HG03460 (cell line): ENCODE measurements at regions not wholly inside any gene's neighbourhood (a gene's known extent, or its start where the extent isn't known, plus 50 kb on each side); places are given as distances from the start of the nearest gene placed in this dataset.
"Not testable (repeated sequence)": the region's sequence is repeated elsewhere in the genome, so short reads cannot be mapped to it uniquely, and the experiment has no call there.

Experiments
- ATAC-seq: cut with Tn5 transposase; IDR thresholded peaks from one replicate; pipeline ENCODE4 v1.9.1; 2021; ENCODE audit not compliant: unreplicated experiment

GRCh38 chr15:20309966-20310365 is 231.6 kb downstream of the GOLGA6L6 start:
- not testable (repeated sequence) for ATAC-seq

GRCh38 chr15:20309395-20309794 is 232.2 kb downstream of the GOLGA6L6 start:
- ATAC-seq: not testable (repeated sequence)

GRCh38 chr15:20308027-20308690 is 233.4 kb downstream of the GOLGA6L6 start:
- not testable (repeated sequence) for ATAC-seq

GRCh38 chr15:20307137-20307536 is 234.5 kb downstream of the GOLGA6L6 start:
- ATAC-seq: not testable (repeated sequence)

GRCh38 chr15:20306497-20307106 is 235.0 kb downstream of the GOLGA6L6 start:
- ATAC-seq: not testable (repeated sequence)

GRCh38 chr15:20305912-20306311 is 235.7 kb downstream of the GOLGA6L6 start:
- not testable (repeated sequence) for ATAC-seq

GRCh38 chr15:20305015-20305465 is 236.6 kb downstream of the GOLGA6L6 start:
- not testable (repeated sequence) for ATAC-seq

GRCh38 chr15:20304282-20305014 is 237.2 kb downstream of the GOLGA6L6 start:
- ATAC-seq: not testable (repeated sequence)

- not testable (repeated sequence) for ATAC-seq
Measured at GRCh38 chr15:20303248-20304171, 238.1 kb downstream of the GOLGA6L6 start.

GRCh38 chr15:20302141-20303069 is 239.2 kb downstream of the GOLGA6L6 start:
- ATAC-seq: not testable (repeated sequence)

- ATAC-seq: not testable (repeated sequence)
Measured at GRCh38 chr15:20301471-20302081, 240.0 kb downstream of the GOLGA6L6 start.

GRCh38 chr15:20301041-20301390 is 240.6 kb downstream of the GOLGA6L6 start:
- not testable (repeated sequence) for ATAC-seq

GRCh38 chr15:20300351-20301040 is 241.1 kb downstream of the GOLGA6L6 start:
- not testable (repeated sequence) for ATAC-seq

GRCh38 chr15:20297603-20298123 is 243.9 kb downstream of the GOLGA6L6 start:
- not testable (repeated sequence) for ATAC-seq

- ATAC-seq: not testable (repeated sequence)
Measured at GRCh38 chr15:20296261-20296660, 245.3 kb downstream of the GOLGA6L6 start.

GRCh38 chr15:20295238-20295811 is 246.3 kb downstream of the GOLGA6L6 start:
- no peak for ATAC-seq

- no peak for ATAC-seq
Measured at GRCh38 chr15:20294651-20295237, 246.9 kb downstream of the GOLGA6L6 start.
